HG02798 (cell line): ENCODE measurements at regions not wholly inside any gene's neighbourhood (a gene's known extent, or its start where the extent isn't known, plus 50 kb on each side); places are given as distances from the start of the nearest gene placed in this dataset.

Experiments used
- ATAC-seq: cut with Tn5 transposase; IDR thresholded peaks from one replicate; pipeline ENCODE4 v1.9.1; 2021; ENCODE audit warnings: mild to moderate bottlenecking; ENCODE audit not compliant: unreplicated experiment, poor library complexity

- no peak for ATAC-seq
Observed at GRCh38 chr6:165889636-165890403, 226.8 kb upstream of the PDE10A start.

GRCh38 chr6:165886169-165886568, 223.1 kb upstream of the PDE10A start:
- no peak for ATAC-seq

GRCh38 chr6:165884813-165885765, 222.0 kb upstream of the PDE10A start:
- peak; percentile 96 for ATAC-seq

GRCh38 chr6:165883851-165884640, 221.0 kb upstream of the PDE10A start:
- ATAC-seq = no peak

- ATAC-seq = no peak
Observed at GRCh38 chr6:165881806-165882205, 218.8 kb upstream of the PDE10A start.

GRCh38 chr6:165880686-165881085, 217.6 kb upstream of the PDE10A start:
- ATAC-seq = no peak

- no peak for ATAC-seq
Observed at GRCh38 chr6:165877773-165878172, 214.7 kb upstream of the PDE10A start.

- no peak for ATAC-seq
Observed at GRCh38 chr6:165877192-165877591, 214.2 kb upstream of the PDE10A start.

- no peak for ATAC-seq
Observed at GRCh38 chr6:165876588-165876987, 213.5 kb upstream of the PDE10A start.

GRCh38 chr6:165875946-165876345, 212.9 kb upstream of the PDE10A start:
- ATAC-seq = no peak

- no peak for ATAC-seq
Observed at GRCh38 chr6:165873976-165874375, 210.9 kb upstream of the PDE10A start.

GRCh38 chr6:165872811-165873210, 209.8 kb upstream of the PDE10A start:
- no peak for ATAC-seq

- ATAC-seq = no peak
Observed at GRCh38 chr6:165872311-165872710, 209.3 kb upstream of the PDE10A start.

- ATAC-seq = no peak
Observed at GRCh38 chr6:165871571-165871970, 208.5 kb upstream of the PDE10A start.

- no peak for ATAC-seq
Observed at GRCh38 chr6:165869526-165869925, 206.5 kb upstream of the PDE10A start.

GRCh38 chr6:165864925-165865324, 201.9 kb upstream of the PDE10A start:
- ATAC-seq = no peak

- no peak for ATAC-seq
Observed at GRCh38 chr6:165864218-165864617, 201.2 kb upstream of the PDE10A start.

GRCh38 chr6:165863801-165864200, 200.8 kb upstream of the PDE10A start:
- no peak for ATAC-seq

- no peak for ATAC-seq
Observed at GRCh38 chr6:165862813-165863212, 199.8 kb upstream of the PDE10A start.

- ATAC-seq = no peak
Observed at GRCh38 chr6:165861226-165861625, 198.2 kb upstream of the PDE10A start.

- no peak for ATAC-seq
Observed at GRCh38 chr6:165858586-165858985, 195.5 kb upstream of the PDE10A start.
